H1 (cell line): ENCODE measurements at regions not wholly inside any gene's neighbourhood (a gene's known extent, or its start where the extent isn't known, plus 50 kb on each side); places are given as distances from the start of the nearest gene placed in this dataset.
A peak's percentile ranks its signal among the peaks of the same experiment; 100 is the strongest.

Source experiments
- CTCF ChIA-PET: fragments of 300-600 bp; sonication (Branson Sonifier 250); formaldehyde crosslinking; loops from one replicate; lab custom pipeline; 2021; ENCODE audit not compliant: partially characterized antibody; lab: Charles Lee
- POLR2A ChIA-PET: fragments of 300-600 bp; sonication (Branson Sonifier 250); formaldehyde crosslinking; loops from one replicate; lab custom pipeline; 2021; ENCODE audit warnings: inconsistent platforms; ENCODE audit not compliant: partially characterized antibody; lab: Charles Lee
- DNase-seq, 2 experiments: peaks; one replicate each; pipeline versions ENCODE4 v3.0.0 to v3.0.0-alpha.2; 2010 to 2022; ENCODE audit warnings: low spot score in 2 of 2, low read depth in 1 of 2, mixed read lengths in 1 of 2
- FAIRE-seq: peaks from 2 replicates; lab custom pipeline; 2011; peaks lifted over from hg19 to GRCh38; lab: Jason Lieb, UNC
- H2AFZ ChIP-seq: 2 replicates; pipeline ENCODE4 v1.8.1; 2012; ENCODE audit warnings: low read length, inconsistent platforms
- H2AK5ac ChIP-seq: 2 replicates; pipeline ENCODE4 v1.6.1; 2013; ENCODE audit warnings: low read depth, low read length
- H2BK120ac ChIP-seq: replicated peaks from 2 replicates; pipeline ENCODE3; 2013; ENCODE audit warnings: low read depth, low read length, inconsistent platforms
- H2BK12ac ChIP-seq: 2 replicates; pipeline ENCODE4 v1.6.1; 2013; ENCODE audit warnings: low read depth, low read length
- H2BK15ac ChIP-seq: 2 replicates; pipeline ENCODE4 v1.6.1; 2013; ENCODE audit warnings: low read length
- H2BK20ac ChIP-seq: 2 replicates; pipeline ENCODE4 v1.6.1; 2013; ENCODE audit warnings: low read length
- H2BK5ac ChIP-seq: 2 replicates; pipeline ENCODE4 v1.6.1; 2013; ENCODE audit warnings: low read depth, low read length
- H3K14ac ChIP-seq: 2 replicates; pipeline ENCODE4 v1.6.1; 2013; ENCODE audit warnings: inconsistent platforms; ENCODE audit not compliant: insufficient read length
- H3K18ac ChIP-seq: 2 replicates; pipeline ENCODE4 v1.6.1; 2013; ENCODE audit warnings: low read length; ENCODE audit errors: extremely low read depth
- H3K23ac ChIP-seq: 2 replicates; pipeline ENCODE4 v1.6.1; 2013; ENCODE audit warnings: inconsistent platforms; ENCODE audit not compliant: insufficient read length
- H3K23me2 ChIP-seq: 2 replicates; pipeline ENCODE4 v1.6.1; 2013; ENCODE audit warnings: low read depth, low read length
- H3K27ac ChIP-seq: 2 replicates; pipeline ENCODE4 v1.6.1; 2011; ENCODE audit warnings: low read depth, low read length, inconsistent platforms
- H3K27me3 ChIP-seq, 4 experiments: replicated peaks in 1 of 4; 1 replicate in 1 of 4; 2 replicates in 3 of 4; pipeline versions ENCODE4 v1.6.1 to v1.8.1; 2011 to 2013; ENCODE audit warnings: low read length in 3 of 4, mild to moderate bottlenecking in 3 of 4, inconsistent platforms in 2 of 4, mixed read lengths in 2 of 4, moderate library complexity in 1 of 4; ENCODE audit not compliant: control insufficient read depth in 3 of 4, insufficient read depth in 3 of 4; ENCODE audit errors: extremely low read depth in 1 of 4
- H3K36me3 ChIP-seq, 4 experiments: 2 replicates each; pipeline versions ENCODE4 v1.6.1 to v1.8.1; 2011 to 2013; ENCODE audit warnings: mild to moderate bottlenecking in 4 of 4, low read length in 3 of 4, moderate library complexity in 2 of 4, control low read depth in 1 of 4, inconsistent platforms in 1 of 4; ENCODE audit not compliant: insufficient read depth in 4 of 4, control insufficient read depth in 2 of 4
- H3K4ac ChIP-seq: replicated peaks from 2 replicates; pipeline ENCODE3; 2013; ENCODE audit warnings: low read length, low read depth, mixed read lengths, inconsistent platforms; ENCODE audit not compliant: insufficient read length
- H3K4me1 ChIP-seq, 4 experiments: replicated peaks in 1 of 4; 1 replicate in 1 of 4; 2 replicates in 3 of 4; pipeline versions ENCODE4 v1.6.1 to v1.8.1; 2011 to 2013; ENCODE audit warnings: low read length in 3 of 4, inconsistent platforms in 2 of 4, mixed read lengths in 1 of 4; ENCODE audit not compliant: insufficient read depth in 4 of 4, control insufficient read depth in 3 of 4
- H3K4me2 ChIP-seq, 2 experiments: 2 replicates each; pipeline versions ENCODE4 v1.6.1 to v1.8.1; 2011 to 2013; ENCODE audit warnings: low read depth in 2 of 2, low read length in 2 of 2, control low read depth in 1 of 2, inconsistent platforms in 1 of 2, mild to moderate bottlenecking in 1 of 2; ENCODE audit not compliant: insufficient read depth in 1 of 2
- H3K4me3 ChIP-seq, 4 experiments: fragments of 200-600, 300-600 bp in 1 of 4; sonication (generic), shearing (Covaris generic), sonication (Bioruptor Twin) in 1 of 4; 2 replicates each; pipeline versions ENCODE4 v1.5.1 to v1.8.1; 2011 to 2016; ENCODE audit warnings: low read length in 4 of 4, low read depth in 3 of 4, control low read depth in 2 of 4, inconsistent platforms in 2 of 4, mild to moderate bottlenecking in 2 of 4, mixed read lengths in 1 of 4, moderate library complexity in 1 of 4; ENCODE audit not compliant: insufficient read depth in 2 of 4; ENCODE audit errors: extremely low read depth in 1 of 4
- H3K56ac ChIP-seq: replicated peaks from 2 replicates; pipeline ENCODE3; 2013; ENCODE audit warnings: low read depth, mild to moderate bottlenecking, mixed read lengths, low read length, inconsistent platforms; ENCODE audit not compliant: insufficient read length
- H3K79me1 ChIP-seq: 2 replicates; pipeline ENCODE4 v1.6.1; 2013; ENCODE audit warnings: low read depth, low read length, control low read depth
- H3K79me2 ChIP-seq, 2 experiments: 2 replicates each; pipeline versions ENCODE4 v1.6.1 to v1.8.1; 2012 to 2013; ENCODE audit warnings: low read length in 2 of 2, mild to moderate bottlenecking in 2 of 2, inconsistent platforms in 1 of 2; ENCODE audit not compliant: insufficient read depth in 2 of 2, control insufficient read depth in 1 of 2
- H3K9ac ChIP-seq, 4 experiments: replicated peaks in 1 of 4; 1 replicate in 1 of 4; 2 replicates in 3 of 4; pipeline versions ENCODE4 v1.6.1 to v1.8.1; 2011 to 2013; ENCODE audit warnings: low read depth in 3 of 4, low read length in 3 of 4, control low read depth in 2 of 4, mild to moderate bottlenecking in 2 of 4, moderate library complexity in 2 of 4, inconsistent platforms in 1 of 4; ENCODE audit errors: extremely low read depth in 1 of 4
- H3K9me3 ChIP-seq, 2 experiments: 2 replicates each; pipeline versions ENCODE4 v1.6.1 to v1.8.1; 2012 to 2013; ENCODE audit warnings: mild to moderate bottlenecking in 2 of 2, moderate library complexity in 2 of 2, control low read depth in 1 of 2, inconsistent platforms in 1 of 2, low read depth in 1 of 2, low read length in 1 of 2, mixed read lengths in 1 of 2; ENCODE audit not compliant: insufficient read depth in 2 of 2
- H4K20me1 ChIP-seq, 2 experiments: replicated peaks in 1 of 2; 2 replicates each; pipeline versions ENCODE3 to v1.8.1; 2011 to 2013; ENCODE audit warnings: inconsistent platforms in 2 of 2, low read length in 2 of 2, mild to moderate bottlenecking in 1 of 2; ENCODE audit not compliant: insufficient read depth in 2 of 2, control insufficient read depth in 1 of 2
- H4K5ac ChIP-seq: 2 replicates; pipeline ENCODE4 v1.6.1; 2013; ENCODE audit warnings: low read length, low read depth, mixed read lengths, inconsistent platforms; ENCODE audit not compliant: insufficient read length
- H4K8ac ChIP-seq: 2 replicates; pipeline ENCODE4 v1.8.0; 2013; ENCODE audit warnings: mild to moderate bottlenecking, moderate library complexity, low read length, inconsistent platforms; ENCODE audit not compliant: insufficient read depth; ENCODE audit errors: extremely low read depth
- H4K91ac ChIP-seq: replicated peaks from 2 replicates; pipeline ENCODE3; 2013; ENCODE audit warnings: low read length, mixed read lengths, inconsistent platforms; ENCODE audit not compliant: insufficient read length
- RAD21 ChIP-seq, 2 experiments: IDR thresholded peaks in 1 of 2; conservative IDR thresholded peaks in 1 of 2; 2 replicates each; pipeline ENCODE4 v1.6.1; 2011; ENCODE audit warnings: low read depth in 2 of 2, low read length in 2 of 2, improper control_type of control experiment in 1 of 2, inconsistent platforms in 1 of 2, mild to moderate bottlenecking in 1 of 2, moderate library complexity in 1 of 2
- WGBS, 2 experiments: shearing (Covaris generic) in 1 of 2; methylation state at CpG; one replicate each; pipeline versions ENCODE4 v1.1.6 to v1.1.7; 2013 to 2015; ENCODE audit warnings: low lambda C conversion rate in 2 of 2, mixed read lengths in 2 of 2, inconsistent platforms in 1 of 2, low coverage in 1 of 2, missing lambda C conversion rate in 1 of 2; ENCODE audit not compliant: insufficient replicate concordance in 2 of 2, insufficient coverage in 1 of 2, insufficient read length in 1 of 2; ENCODE audit errors: extremely low coverage in 1 of 2, missing lambda C conversion rate in 1 of 2; 5-methylcytosine and 5-hydroxymethylcytosine counted together
- TF ChIP-seq, protein P1 (sequence below): IDR thresholded peaks from 2 replicates; pipeline ENCODE4 v1.6.1; 2012; ENCODE audit warnings: low read length, inconsistent platforms
- TF ChIP-seq, protein P2 (sequence below), 3 experiments: IDR thresholded peaks; 1 replicate in 2 of 3; 2 replicates in 1 of 3; pipeline versions ENCODE4 v1.5.1 to v1.6.1; 2011; ENCODE audit warnings: low read length in 3 of 3, mild to moderate bottlenecking in 3 of 3, inconsistent platforms in 2 of 3, low read depth in 1 of 3, moderate library complexity in 1 of 3; ENCODE audit not compliant: insufficient read depth in 1 of 3; ENCODE audit errors: control extremely low read depth in 1 of 3

- CTCF ChIA-PET, result interaction anchor here (0.6 to 2.1 kb wide), 12 partner anchors 9 to 725 kb away, joined by 3 to 8 read pairs (median 3); no protein-coding TSS in a partner anchor
- Histone ChIP-seq H3K27ac (no peak overlapping the region), H3K56ac (no peak overlapping the region), H3K4me1 (peaks cover 0 to 7% (median 2%) of the 10 kb centered on the region in 4 experiments; a peak in 1 of 7 replicates), H3K27me3 (no peaks in the 10 kb centered on the region), H2BK5ac (no peak overlapping the region), H2BK20ac (no peak overlapping the region), H4K5ac (no peak overlapping the region), H3K18ac (no peak overlapping the region), H3K9me3 (no peaks in the 10 kb centered on the region), H2AFZ (peak overlapping the region; percentile 81; the same call in 1 of the 2 replicates), H3K23ac (no peak overlapping the region), H2BK120ac (no peak overlapping the region), H3K4me2 (0 out of 4 replicates have a peak overlapping the region, but pooled peaks of 1 of the 2 experiments have one; percentile 11), H4K91ac (peak overlapping the region; percentile 53), H4K8ac (no peak overlapping the region), H3K4me3 (no peak overlapping the region), H3K36me3 (no peaks in the 10 kb centered on the region), H2AK5ac (no peak overlapping the region), H2BK15ac (no peak overlapping the region), H4K20me1 (no peaks in the 10 kb centered on the region), H2BK12ac (no peak overlapping the region; the same call in 1 of the 2 replicates), H3K14ac (no peak overlapping the region), H3K9ac (no peak overlapping the region), H3K23me2 (no peaks in the 10 kb centered on the region), H3K4ac (no peak overlapping the region), H3K79me2 (no peaks in the 10 kb centered on the region), H3K79me1 (no peaks in the 10 kb centered on the region)
- peak; percentile 79 for FAIRE-seq
- peak in 1 of 2 experiments; percentile 21 for DNase-seq
- POLR2A ChIA-PET, result no interaction called here
- TF ChIP-seq, protein P1, sequence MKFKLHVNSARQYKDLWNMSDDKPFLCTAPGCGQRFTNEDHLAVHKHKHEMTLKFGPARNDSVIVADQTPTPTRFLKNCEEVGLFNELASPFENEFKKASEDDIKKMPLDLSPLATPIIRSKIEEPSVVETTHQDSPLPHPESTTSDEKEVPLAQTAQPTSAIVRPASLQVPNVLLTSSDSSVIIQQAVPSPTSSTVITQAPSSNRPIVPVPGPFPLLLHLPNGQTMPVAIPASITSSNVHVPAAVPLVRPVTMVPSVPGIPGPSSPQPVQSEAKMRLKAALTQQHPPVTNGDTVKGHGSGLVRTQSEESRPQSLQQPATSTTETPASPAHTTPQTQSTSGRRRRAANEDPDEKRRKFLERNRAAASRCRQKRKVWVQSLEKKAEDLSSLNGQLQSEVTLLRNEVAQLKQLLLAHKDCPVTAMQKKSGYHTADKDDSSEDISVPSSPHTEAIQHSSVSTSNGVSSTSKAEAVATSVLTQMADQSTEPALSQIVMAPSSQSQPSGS, result no peak
- TF ChIP-seq, protein P2, sequence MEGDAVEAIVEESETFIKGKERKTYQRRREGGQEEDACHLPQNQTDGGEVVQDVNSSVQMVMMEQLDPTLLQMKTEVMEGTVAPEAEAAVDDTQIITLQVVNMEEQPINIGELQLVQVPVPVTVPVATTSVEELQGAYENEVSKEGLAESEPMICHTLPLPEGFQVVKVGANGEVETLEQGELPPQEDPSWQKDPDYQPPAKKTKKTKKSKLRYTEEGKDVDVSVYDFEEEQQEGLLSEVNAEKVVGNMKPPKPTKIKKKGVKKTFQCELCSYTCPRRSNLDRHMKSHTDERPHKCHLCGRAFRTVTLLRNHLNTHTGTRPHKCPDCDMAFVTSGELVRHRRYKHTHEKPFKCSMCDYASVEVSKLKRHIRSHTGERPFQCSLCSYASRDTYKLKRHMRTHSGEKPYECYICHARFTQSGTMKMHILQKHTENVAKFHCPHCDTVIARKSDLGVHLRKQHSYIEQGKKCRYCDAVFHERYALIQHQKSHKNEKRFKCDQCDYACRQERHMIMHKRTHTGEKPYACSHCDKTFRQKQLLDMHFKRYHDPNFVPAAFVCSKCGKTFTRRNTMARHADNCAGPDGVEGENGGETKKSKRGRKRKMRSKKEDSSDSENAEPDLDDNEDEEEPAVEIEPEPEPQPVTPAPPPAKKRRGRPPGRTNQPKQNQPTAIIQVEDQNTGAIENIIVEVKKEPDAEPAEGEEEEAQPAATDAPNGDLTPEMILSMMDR (IDR thresholded peaks at IDR 0.05; ENCODE audit: control extremely low read depth in 1 of 3, insufficient read depth in 1 of 3, low read depth in 1 of 3, low read length in 3 of 3), result peak in 2 of 3 experiments; percentile 50 to 51; a peak in 2 of 4 replicates
- TF ChIP-seq RAD21 (IDR thresholded peaks at IDR 0.05 in 1 of 2, conservative IDR thresholded peaks at IDR 0.05 in 1 of 2; ENCODE audit: low read depth in 2 of 2, low read length in 2 of 2), result peak; percentile 62
- WGBS, 2 experiments, result 54% methylated on average over 5 of the region's 5 CpGs; no CpG with 5 or more reads in 1 of the 2 experiments
Measured at GRCh38 chr13:73849292-73849691, 284.9 kb downstream of the KLF12 start.
